ENCODE measurements at regions not wholly inside any gene's neighbourhood (a gene's known extent, or its start where the extent isn't known, plus 50 kb on each side); places are given as distances from the start of the nearest gene placed in this dataset.
"Not testable (repeated sequence)": the region's sequence is repeated elsewhere in the genome, so short reads cannot be mapped to it uniquely, and the experiment has no call there.

- TF ChIP-seq POLR2A (IDR thresholded peaks at IDR 0.05) = not testable (repeated sequence)
- TF ChIP-seq, protein P1, sequence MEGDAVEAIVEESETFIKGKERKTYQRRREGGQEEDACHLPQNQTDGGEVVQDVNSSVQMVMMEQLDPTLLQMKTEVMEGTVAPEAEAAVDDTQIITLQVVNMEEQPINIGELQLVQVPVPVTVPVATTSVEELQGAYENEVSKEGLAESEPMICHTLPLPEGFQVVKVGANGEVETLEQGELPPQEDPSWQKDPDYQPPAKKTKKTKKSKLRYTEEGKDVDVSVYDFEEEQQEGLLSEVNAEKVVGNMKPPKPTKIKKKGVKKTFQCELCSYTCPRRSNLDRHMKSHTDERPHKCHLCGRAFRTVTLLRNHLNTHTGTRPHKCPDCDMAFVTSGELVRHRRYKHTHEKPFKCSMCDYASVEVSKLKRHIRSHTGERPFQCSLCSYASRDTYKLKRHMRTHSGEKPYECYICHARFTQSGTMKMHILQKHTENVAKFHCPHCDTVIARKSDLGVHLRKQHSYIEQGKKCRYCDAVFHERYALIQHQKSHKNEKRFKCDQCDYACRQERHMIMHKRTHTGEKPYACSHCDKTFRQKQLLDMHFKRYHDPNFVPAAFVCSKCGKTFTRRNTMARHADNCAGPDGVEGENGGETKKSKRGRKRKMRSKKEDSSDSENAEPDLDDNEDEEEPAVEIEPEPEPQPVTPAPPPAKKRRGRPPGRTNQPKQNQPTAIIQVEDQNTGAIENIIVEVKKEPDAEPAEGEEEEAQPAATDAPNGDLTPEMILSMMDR (IDR thresholded peaks at IDR 0.05) = not testable (repeated sequence)
Measured at GRCh38 chr2:91562184-91562583, 2870.7 kb downstream of the RPIA start.
